Activated effector memory CD4-positive, alpha-beta T cell treated with Interleukin-2 at 50 U/mL for 16 hours (primary cell): ENCODE measurements at regions not wholly inside any gene's neighbourhood (a gene's known extent, or its start where the extent isn't known, plus 50 kb on each side); places are given as distances from the start of the nearest gene placed in this dataset.

ENCODE experiments used
- DNase-seq: peaks from one replicate; pipeline ENCODE4 v3.0.0-alpha.2; 2020

DNA sequence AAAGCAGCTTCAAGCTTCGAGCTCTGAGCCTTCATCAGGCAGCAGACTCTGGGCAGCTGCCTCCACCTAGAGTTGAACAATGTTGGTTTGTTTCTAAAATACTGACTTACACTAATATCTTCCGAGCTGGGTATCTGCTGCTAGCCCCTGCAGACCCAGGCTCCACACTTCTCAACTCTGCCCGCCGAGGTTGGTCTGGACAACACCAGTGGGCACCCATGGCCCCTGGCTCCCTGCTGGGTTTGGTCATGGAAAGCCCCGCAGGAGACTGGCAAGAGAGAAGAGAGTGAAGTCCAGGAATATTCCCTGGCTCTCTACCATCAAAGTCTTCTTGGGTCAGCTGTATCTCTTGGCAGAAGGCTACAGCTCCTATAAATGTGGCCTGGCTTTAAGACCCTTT, 214.2 kb upstream of the TMEM132C start:
- no peak for DNase-seq

DNA sequence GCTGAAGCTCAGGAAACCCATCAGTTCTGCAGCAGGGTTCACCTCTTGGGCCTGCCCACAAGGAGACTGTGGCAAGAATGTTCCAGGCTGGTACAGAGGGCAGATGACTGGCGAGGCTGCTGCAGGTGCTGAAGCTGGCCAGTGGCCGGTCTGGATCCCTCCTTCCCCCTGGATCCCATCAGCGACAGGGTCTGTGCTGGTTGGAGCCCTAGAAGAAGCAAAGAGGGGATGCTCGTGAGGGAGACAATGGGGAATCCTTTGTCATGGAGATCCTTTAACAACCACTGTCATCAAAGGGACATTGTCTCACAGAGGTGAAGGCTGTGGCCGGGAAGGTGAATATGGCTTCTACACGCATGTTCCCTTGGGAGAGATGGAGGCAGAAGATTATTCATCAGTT, 211.4 kb upstream of the TMEM132C start:
- no peak for DNase-seq

DNA sequence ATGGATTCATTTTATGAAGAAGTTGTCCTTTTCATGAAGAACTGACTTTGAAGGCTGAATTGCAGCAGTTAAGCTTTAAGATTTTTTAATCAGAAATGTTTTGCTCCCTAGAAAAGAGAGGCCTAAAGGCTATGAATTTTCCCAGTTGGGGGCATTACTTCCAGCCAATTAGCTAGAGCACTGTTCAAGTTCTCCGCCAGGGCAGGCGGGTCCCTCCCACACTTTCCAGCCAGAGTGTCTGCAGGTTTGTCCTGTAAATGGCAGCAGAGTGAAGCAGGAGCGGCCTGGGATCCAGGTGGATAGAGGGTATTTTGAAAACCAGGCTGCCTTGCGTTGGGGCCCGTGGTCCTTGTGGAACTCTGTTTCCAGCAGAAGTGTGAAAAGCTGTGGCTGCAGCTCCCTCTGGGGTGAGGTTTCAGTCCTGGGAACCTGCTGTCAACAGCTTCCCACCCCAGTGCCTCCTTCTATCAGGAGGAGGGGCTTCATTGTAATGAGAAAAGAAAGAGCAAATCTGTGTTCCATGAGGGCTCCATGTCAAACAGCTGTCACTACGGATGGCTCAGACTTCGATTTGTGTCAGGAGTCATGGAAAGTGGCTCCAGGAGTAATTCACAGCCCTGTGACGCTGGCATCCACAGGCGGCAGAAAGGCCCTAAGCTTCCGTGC, 210.7 kb upstream of the TMEM132C start:
- DNase-seq: no peak

DNA sequence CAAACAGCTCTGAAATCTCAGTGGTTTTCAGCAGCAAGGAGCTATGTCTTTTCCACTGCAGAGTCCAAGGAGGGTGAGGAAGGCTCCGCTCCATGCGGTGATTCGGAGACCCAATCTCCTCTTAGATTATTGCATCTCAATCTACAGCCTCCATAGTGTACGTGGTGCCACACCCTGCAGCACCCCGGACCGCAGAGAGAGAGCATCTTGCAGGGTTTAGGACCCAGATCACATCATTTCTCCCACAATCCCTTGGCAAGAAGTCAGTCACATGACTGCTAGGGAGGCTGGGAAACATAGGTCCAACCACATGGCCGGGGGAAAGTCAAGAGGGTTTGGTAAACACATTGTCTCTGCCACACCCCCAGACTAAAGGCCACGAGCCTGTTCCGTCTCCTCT, 209.4 kb upstream of the TMEM132C start:
- no peak for DNase-seq

DNA sequence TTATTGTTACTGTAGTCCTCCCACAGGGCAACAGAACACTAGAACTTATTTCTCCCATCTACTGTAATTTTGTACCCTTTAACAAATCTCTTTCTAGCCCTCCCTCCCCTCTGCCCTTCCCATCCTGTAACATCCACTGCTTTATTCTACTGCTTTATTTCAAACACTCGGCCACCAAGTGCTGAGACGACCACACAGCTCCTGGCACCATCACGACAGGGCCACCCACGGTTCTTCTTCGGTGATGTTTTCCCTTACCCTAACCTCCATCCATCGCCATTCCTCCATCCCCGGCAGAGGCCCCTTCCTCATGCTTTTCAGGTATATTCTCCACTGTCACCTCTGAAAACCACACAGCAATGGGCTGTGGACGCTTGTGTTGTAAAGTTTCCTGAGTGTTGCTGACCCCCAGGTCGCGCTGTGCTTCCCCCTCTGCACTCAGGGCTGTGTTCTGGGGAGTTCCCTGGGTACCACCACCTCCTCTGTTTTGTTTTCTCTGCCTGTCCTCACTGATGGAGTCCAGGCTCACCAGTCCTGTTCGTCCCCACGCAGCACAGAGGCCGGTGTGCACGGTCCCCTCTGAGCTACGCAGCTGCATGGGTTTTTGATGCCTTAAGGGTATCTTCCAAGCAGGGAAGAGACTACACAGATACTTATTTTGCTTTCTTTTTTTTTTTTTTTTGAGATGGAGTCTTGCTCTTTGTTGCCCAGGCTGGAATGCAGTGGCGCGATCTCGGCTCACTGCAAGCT, 207.2 kb upstream of the TMEM132C start:
- no peak for DNase-seq

DNA sequence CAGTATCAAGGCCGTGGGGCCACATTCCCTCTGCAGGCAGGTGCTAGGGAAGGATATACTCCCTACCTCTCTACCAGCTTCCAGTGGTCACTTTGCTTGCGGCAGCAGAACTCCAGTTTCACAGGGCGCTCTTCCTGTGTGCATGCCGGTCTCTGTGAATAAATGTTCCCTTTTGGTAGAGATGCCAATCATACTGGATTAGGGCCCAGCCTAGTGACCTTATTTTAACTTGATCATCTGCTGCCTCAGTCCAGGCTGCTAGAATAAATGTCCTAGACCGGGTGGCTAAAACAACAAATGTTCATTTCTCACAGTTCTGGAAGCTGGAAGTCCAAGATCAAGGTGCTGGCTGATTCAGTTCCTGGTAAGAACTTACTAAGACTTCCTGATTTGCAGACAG, 198.8 kb upstream of the TMEM132C start:
- no peak for DNase-seq

DNA sequence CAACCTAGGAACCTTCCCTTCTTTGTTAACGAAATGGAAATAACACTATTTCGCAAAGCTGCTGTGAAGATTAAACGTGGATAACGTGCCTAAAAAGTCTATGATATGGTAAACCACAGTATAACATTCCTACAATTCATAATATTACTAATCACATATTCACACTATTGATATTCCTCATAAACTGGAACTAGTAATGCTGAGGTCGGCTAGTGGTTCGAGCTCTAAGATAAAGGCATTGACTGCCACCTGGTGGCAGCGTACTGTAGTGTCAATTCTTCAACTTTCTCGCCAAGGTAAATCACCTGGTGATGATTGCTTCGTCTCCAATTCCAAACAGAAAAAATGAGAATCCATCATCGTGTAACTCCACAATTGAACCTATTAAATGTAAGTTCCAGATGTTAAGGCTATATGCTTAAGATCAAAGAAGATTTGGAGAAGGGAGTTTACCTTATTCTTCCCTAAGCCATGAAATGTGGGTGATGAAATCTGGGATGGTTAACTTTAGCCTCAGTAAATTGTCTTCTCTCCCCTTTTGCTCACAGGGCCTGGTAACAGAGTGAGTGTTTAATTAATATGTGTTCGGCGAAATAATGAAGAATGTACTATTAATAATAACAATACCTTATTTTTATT, 197.5 kb upstream of the TMEM132C start:
- no peak for DNase-seq

DNA sequence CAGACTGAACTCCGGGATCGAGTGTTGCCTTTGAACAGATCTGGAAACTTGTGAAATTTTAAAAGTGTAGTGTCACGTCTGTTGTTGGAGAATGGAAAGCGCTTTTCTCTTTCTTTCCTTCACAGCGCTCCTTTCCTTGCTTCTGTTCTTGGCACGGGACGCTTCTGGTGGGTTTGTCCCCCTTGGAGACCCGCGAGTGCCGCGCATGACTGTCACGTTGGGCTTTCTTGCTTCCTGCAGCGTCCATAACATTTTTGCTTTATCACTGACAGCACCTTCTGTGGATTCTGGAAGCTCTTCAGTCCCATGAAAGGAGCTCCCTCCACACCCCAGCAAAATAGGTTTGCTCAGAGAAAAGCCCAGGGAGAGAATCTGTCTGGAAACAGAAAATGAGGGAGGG, 193.0 kb upstream of the TMEM132C start:
- no peak for DNase-seq

DNA sequence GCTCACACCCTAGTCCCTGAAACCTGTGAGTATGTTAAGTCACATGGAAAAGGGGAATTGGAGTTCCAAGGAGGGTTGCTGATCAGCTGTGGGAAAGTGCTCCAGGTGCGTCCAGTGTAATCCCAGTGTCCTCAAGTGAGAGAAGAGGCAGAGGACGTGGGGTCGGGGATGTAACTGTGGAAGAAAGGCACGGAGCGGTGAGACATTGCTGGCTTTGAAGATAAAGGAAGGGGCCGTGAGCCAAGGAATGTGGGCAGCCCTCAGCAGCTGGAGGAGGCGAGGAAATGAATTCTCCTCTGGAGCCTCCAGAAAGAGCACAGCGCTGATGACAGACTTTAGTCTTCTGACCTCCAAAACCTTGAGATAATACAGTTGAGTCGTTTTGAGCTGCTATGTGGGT, 191.6 kb upstream of the TMEM132C start:
- DNase-seq: no peak

DNA sequence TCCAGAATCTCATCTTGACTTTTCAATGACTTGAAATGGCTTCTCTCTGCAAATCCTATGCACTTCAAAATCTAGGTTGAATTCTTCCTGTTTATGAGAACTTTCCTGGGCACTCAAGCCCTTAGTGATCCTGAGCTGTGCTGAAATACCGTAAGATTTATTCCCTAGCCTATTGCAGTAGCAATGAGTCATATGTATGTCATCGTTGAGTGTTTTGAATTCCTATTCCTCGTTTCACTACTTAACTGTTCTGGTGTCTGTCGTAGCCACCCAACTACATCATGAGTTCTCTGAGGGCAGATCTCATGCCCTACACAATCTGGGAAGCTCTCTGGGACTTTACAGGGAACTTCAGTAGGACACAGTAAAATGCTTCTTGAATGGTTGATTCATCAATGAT, 190.8 kb upstream of the TMEM132C start:
- no peak for DNase-seq

DNA sequence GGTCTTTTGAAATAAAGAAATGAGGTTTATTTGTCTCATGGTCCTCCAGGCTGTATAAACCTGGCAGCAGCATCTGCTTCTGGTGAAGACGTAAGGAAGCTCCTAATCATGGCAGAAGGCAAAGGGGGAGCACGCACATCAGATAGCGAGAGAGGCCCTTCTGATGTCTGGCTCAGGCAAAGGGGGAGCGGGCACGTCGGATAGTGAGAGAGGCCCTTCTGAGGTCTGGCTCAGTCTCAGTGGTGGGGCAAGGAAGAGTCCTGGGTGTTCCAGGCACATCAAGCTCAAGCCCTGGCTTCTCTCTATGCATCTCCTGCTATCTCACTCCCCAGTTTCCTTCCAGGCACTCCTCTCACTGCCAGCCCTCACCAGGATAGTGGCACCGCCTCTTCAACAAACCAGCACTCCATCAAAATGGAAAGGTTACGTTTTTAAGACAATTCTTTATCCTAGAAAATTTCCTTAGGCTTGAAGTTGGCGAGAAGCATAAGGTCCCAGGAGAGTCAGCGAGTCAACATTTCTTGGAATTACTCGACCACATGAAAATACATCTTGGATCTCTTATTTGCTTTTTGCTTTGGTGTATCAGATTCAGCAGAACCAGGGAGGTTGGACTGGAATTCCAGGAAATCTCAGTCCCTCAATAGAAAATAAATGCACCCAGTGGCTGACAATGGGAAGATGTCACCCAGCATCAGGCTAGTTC, 189.6 kb upstream of the TMEM132C start:
- no peak for DNase-seq

DNA sequence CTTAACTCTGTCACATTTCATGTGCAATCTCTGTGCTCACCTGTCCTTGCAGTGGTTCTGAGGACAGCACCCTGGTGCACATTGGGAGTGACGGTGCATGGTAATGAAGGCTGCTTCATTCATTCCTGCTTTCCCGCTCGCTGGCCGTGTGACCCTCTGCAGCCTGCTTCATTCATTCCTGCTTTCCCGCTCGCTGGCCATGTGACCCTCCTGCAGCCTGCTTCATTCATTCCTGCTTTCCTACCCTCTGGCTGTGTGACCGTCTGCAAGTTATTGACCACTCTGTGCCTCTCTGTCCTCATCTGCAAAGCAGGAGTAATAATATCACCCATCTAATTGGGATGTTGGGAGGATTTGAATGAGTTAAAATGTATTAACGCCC, 189.1 kb upstream of the TMEM132C start:
- no peak for DNase-seq

DNA sequence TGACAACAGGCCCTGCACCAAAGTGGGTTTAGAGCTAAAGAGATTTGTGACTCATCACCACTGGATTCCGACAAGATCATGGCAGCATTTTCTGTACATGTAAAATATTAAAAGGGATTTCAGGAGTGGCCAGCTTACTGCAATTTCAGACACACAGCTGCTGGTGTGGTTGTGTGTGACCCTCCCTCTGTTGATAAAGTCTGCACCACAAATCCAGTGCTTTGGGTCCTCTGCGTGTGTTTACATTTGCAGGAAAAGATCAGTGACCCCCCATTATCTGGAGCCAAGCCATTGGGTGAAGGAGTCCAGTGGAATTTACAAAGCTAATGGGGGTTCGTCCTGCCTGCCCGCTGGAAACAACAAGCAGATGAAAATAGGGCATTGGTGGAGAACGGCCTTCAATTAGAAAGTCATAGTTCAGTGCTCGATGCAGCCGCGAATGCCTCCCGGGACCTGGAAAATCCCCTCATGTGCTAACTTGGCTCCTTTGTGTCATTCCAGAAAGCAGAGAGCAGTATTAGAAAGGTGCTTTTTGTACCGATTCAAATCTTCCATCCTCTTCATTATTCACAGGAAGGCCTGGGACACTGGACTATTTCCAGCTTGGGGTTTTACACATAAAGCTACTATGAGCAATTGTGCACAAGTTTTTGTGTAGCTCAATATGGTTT, 188.5 kb upstream of the TMEM132C start:
- no peak for DNase-seq

DNA sequence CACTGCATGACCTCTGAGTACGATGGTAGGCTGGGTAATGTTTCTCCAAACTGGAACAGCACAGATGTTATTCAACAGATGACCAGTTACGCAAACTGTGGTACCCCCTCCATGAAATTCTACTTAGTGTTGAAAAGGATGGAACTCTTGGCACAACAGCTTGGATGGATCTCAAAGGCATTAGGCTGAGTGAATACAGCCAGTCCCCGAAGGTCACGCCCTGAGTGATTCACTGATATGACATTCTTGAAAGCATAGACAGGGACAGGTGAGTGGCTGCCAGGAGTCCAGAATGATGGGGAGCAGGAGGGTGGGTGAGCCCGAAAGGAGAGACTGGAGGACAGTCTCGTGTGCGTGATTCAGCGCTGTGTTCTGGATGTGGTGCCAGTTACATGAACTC, 187.5 kb upstream of the TMEM132C start:
- no peak for DNase-seq

DNA sequence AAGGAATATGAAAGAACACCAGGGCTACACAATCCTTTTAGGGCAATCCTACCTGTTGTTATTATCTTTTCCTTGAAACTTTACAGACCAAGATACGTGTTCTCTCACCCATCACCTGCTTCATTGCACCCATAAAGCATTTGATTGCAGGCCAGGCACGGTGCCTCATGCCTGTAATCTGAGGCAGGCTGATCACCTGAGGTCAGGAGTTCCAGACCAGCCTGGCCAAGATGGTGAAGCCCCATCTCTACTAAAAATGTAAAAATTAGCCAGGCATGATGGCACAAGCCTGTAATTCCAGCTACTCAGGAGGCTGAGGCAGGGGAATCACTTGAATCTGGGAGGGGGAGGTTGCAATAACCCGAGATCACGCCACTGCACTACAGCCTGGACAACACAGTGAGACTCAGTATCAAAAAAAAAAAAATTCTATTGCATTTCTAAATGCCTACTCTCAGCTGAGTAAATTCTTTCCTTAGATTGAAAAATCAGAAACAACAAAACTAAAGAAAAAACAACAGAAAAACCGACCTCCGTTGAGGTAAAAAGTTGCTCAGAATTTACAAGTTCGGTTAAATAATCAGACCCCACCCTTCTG, 183.7 kb upstream of the TMEM132C start:
- no peak for DNase-seq

DNA sequence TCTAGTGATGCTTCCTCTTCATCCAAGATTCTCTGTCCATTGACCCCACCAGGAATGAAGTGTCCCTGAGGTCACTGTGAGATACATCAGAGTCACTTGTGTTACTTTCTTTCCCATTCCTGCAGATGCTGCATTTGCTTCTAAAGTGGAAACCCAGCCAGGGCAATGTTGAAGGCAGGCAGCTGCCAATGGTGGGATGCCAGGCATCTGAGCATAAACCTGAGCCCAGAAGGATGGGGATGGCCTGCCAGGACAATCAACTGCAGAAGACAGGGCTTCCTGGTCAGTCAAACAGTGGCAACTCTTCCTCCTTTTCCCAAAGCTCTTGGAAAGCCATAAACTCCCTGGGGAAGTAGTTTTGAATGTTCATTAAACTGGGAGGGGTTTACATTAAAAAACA, 178.0 kb upstream of the TMEM132C start:
- DNase-seq: no peak

DNA sequence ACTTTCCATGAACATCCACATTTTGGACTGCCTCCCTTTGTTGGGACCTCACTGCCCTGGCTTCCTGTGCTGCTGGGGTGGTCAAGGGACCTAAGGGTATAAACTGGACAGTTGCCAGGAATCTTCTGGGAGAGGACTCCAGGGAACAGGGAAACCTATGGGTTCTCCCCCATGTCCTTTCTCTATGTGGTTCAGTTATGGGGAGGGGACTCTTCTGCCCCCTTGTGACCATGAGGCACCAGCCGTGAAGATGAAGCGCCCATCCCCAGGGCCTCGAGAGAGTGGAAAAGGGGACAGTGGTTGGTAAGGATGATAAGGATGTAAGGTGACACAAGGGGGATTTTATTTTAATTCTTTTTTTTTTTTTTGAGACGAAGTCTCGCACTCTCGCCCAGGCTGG, 177.0 kb upstream of the TMEM132C start:
- DNase-seq: no peak

DNA sequence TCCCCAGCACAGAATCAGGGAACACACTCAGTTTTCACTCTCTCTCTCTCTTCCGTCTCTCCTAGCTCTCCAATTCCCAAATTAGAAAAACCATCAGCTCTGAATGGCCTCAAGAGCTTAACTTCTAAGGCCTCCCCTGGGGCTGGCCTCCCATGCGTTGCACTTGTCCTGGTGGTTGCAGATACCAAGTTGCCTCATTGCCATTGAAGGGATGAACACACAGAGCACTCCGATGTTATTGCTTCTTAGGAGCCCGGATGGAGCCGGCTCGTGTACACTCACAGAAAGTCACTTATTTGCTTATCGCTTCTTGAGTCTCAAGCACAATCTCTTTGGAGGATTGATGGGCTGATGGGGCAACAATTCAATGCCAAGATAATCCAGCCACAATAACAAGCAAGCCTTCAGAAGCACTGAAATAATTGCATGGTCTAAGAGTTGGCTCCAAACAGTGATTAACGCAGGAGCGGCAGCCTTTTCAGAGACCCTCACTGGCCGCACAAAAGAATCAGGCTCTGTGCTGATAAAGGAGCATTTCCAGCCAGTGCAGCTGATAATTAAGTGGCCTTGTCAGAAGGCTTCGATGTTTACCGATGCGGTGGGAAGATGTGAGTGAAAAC, 175.8 kb upstream of the TMEM132C start:
- no peak for DNase-seq

DNA sequence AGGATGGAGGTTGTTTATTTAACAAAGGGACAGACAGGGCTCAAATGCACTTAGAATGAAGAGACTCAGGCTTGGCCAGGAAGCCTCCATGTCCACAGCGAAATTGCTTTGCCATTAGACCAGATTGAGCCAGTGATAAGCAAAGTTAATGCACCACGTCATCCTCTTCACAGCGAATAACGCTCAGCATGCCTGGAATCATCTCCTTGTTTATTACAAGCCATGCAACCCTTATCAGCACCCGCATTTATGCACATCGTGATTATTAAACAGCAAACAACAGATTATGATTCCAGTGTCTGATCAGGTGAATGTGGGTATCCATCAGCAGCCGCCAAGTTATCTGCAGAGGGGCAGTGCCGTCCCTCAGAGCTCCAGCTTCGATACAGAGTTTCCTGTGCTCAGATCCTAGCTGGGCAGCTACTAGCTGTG, 175.0 kb upstream of the TMEM132C start:
- no peak for DNase-seq

DNA sequence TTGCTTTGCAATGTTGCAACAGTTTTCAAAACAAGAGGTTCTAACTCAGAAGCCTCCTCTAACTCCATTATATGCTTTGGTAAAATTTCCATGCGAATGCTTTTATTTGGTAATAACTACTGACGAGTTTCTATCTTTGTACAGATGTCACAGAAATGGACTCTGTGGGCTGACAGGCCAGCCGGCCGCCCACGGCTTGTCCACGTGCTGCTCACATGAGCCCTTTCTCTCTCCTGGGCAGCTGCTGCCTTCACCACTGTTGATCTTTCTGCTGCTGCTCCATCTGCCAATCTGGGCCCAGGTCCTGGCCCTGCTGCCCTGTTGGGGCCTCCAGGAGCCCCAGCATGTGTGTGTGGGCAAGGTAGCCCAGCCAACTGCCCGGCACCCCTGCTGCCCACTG, 168.2 kb upstream of the TMEM132C start:
- DNase-seq: no peak

DNA sequence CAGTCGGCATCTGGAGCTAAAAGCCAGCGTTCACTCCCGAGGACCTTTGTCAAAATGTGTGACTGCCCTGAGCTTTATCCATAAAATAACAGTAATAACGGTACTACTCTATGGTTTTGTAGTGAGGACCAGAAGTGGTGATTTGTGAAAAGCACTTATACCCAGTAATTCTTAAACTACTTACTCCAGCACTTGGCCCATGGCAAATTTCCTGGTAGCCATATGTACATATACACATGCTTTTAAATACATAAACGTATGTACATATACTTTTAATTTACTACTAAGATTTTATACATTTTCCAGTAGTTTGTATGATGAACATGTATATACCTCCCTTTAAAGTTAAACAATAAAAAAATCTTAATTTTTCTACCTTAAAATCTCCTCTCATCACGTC, 163.8 kb upstream of the TMEM132C start:
- no peak for DNase-seq

DNA sequence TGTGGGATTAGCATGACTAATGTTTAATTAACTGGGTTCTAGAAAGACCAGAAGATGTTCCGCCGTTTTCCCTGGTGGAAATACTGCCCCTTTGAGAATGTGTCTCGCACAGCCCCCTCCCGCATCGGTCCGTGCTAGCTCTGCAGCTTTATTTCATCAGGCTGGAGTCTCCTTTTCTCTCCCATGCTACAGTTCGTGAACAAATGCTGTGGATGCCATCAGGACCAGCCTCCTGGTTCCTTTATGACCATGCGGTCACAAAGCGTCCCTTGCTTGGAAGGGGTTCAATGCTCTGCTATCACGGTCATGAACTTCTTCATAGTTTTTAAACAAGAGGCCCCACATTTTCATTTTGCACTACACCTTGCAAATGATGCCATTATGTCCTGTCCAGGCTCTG, 157.7 kb upstream of the TMEM132C start:
- DNase-seq: no peak
